OCI-LY7 (cell line): ENCODE measurements at regions not wholly inside any gene's neighbourhood (a gene's known extent, or its start where the extent isn't known, plus 50 kb on each side); places are given as distances from the start of the nearest gene placed in this dataset.

Experiments
- BruUV-seq: library from RNA; stranded (reverse); fragments of 400-500 nt; replicated peaks from 2 replicates; lab custom pipeline; 2021; lab: Mats Ljungman, UMichigan
- CTCF ChIA-PET: fragments of 300-600 bp; sonication (Branson Sonifier 250); formaldehyde crosslinking; loops from one replicate; lab custom pipeline; 2022; ENCODE audit warnings: antibody characterized with exemption; ENCODE audit not compliant: unreplicated experiment; lab: Charles Lee
- POLR2A ChIA-PET: fragments of 300-600 bp; sonication (Branson Sonifier 250); formaldehyde crosslinking; loops from one replicate; lab custom pipeline; 2022; ENCODE audit warnings: antibody characterized with exemption; lab: Charles Lee
- DNase-seq: peaks from one replicate; pipeline ENCODE4 v3.0.0-alpha.2; 2015; ENCODE audit warnings: low spot score
- H2AFZ ChIP-seq: fragments of 200-600 bp; sonication (generic), shearing (Covaris generic); 2 replicates; pipeline ENCODE4 v1.6.1; 2014; ENCODE audit warnings: mild to moderate bottlenecking, antibody characterized with exemption, low read length, moderate library complexity
- H3K27ac ChIP-seq: fragments of 200-600 bp; sonication (generic); 2 replicates; pipeline ENCODE4 v1.5.1; 2014; ENCODE audit warnings: mixed run types, low read depth, mild to moderate bottlenecking, moderate library complexity, low read length, inconsistent platforms; ENCODE audit not compliant: poor library complexity, severe bottlenecking
- H3K36me3 ChIP-seq: fragments of 200-600 bp; sonication (generic); 2 replicates; pipeline ENCODE4 v1.6.1; 2014; ENCODE audit warnings: mild to moderate bottlenecking, antibody characterized with exemption, low read length, moderate library complexity, mixed read lengths; ENCODE audit not compliant: insufficient read depth
- H3K4me1 ChIP-seq: fragments of 200-600 bp; sonication (generic); 2 replicates; pipeline ENCODE4 v1.5.1; 2014; ENCODE audit warnings: mild to moderate bottlenecking, low read length; ENCODE audit not compliant: insufficient read depth, poor library complexity, severe bottlenecking
- H3K4me2 ChIP-seq: fragments of 200-600 bp; sonication (generic); 2 replicates; pipeline ENCODE4 v1.6.1; 2014; ENCODE audit warnings: mild to moderate bottlenecking, low read length
- H3K4me3 ChIP-seq: fragments of 200-600 bp; sonication (generic); 2 replicates; pipeline ENCODE4 v1.5.1; 2014; ENCODE audit warnings: mild to moderate bottlenecking, low read depth, low read length; ENCODE audit not compliant: poor library complexity, severe bottlenecking
- H3K79me2 ChIP-seq: fragments of 200-600 bp; sonication (generic); 2 replicates; pipeline ENCODE4 v1.6.1; 2016; ENCODE audit warnings: low read depth, mild to moderate bottlenecking, low read length, moderate library complexity, mixed read lengths; ENCODE audit not compliant: insufficient read depth
- H3K9me2 ChIP-seq: fragments of 200-600 bp; sonication (generic); 2 replicates; pipeline ENCODE4 v1.6.1; 2016; ENCODE audit warnings: mild to moderate bottlenecking, low read length, mixed read lengths; ENCODE audit not compliant: insufficient read depth
- H3K9me3 ChIP-seq: fragments of 200-600 bp; sonication (generic); 2 replicates; pipeline ENCODE4 v1.6.1; 2014; ENCODE audit warnings: mild to moderate bottlenecking, mixed run types, low read length, mixed read lengths
- H4K20me1 ChIP-seq: fragments of 200-600 bp; sonication (generic); 2 replicates; pipeline ENCODE4 v1.6.1; 2014; ENCODE audit warnings: mild to moderate bottlenecking, antibody characterized with exemption, low read length, moderate library complexity, mixed read lengths; ENCODE audit not compliant: insufficient read depth
- EZH2phosphoT487 ChIP-seq: fragments of 200-600 bp; sonication (generic); IDR thresholded peaks from 2 replicates; pipeline ENCODE4 v1.6.1; 2018; ENCODE audit warnings: low read depth, borderline replicate concordance, mild to moderate bottlenecking, mixed run types, antibody characterized with exemption, low read length, moderate library complexity, mixed read lengths
- intact Hi-C: fragments of 100-400 bp; cut with micrococcal nuclease; formaldehyde crosslinking; loops from one replicate; pipeline ENCODE4 v1.10.0; 2022; ENCODE audit not compliant: unreplicated experiment
- TF ChIP-seq, protein P1 (sequence below): fragments of 200-600 bp; sonication (generic); conservative IDR thresholded peaks from 2 replicates; pipeline ENCODE4 v1.5.1; 2014; ENCODE audit warnings: mild to moderate bottlenecking, antibody characterized with exemption, low read length, moderate library complexity, mixed read lengths

DNA sequence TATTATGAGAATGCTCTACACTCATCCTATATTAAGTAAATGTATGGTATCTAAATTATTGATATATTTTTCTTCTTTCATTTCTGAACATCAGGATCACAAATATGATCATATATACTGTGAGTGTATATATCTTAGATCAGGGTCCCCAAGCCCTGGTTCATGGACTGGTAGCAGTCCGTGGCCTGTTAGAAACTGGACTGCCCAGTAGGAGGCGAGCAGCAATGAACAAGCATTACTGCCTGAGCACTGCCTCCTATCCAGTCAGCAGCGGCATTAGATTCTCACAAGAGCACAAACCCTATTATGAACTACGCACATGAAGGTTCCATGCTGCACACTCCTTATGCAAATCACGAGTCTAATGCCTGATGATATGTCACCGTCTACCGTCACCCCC lies 1247.1 kb upstream of the NXPH2 start:
- CTCF ChIA-PET: no interaction called here
- Histone ChIP-seq H3K36me3 (no peaks in the 10 kb centered on the region), H3K4me2 (no peak overlapping the region), H3K9me2 (no peaks in the 10 kb centered on the region), H3K9me3 (no peaks in the 10 kb centered on the region), H4K20me1 (no peaks in the 10 kb centered on the region), H3K79me2 (no peaks in the 10 kb centered on the region), H3K4me3 (no peak overlapping the region), H2AFZ (no peak overlapping the region), H3K27ac (no peak overlapping the region), H3K4me1 (no peaks in the 10 kb centered on the region)
- POLR2A ChIA-PET: no interaction called here
- BruUV-seq: no TSS peak
- DNase-seq: no peak
- intact Hi-C loops: no loop called here
- no peak for TF ChIP-seq EZH2phosphoT487
- TF ChIP-seq, protein P1, sequence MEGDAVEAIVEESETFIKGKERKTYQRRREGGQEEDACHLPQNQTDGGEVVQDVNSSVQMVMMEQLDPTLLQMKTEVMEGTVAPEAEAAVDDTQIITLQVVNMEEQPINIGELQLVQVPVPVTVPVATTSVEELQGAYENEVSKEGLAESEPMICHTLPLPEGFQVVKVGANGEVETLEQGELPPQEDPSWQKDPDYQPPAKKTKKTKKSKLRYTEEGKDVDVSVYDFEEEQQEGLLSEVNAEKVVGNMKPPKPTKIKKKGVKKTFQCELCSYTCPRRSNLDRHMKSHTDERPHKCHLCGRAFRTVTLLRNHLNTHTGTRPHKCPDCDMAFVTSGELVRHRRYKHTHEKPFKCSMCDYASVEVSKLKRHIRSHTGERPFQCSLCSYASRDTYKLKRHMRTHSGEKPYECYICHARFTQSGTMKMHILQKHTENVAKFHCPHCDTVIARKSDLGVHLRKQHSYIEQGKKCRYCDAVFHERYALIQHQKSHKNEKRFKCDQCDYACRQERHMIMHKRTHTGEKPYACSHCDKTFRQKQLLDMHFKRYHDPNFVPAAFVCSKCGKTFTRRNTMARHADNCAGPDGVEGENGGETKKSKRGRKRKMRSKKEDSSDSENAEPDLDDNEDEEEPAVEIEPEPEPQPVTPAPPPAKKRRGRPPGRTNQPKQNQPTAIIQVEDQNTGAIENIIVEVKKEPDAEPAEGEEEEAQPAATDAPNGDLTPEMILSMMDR: no peak

DNA sequence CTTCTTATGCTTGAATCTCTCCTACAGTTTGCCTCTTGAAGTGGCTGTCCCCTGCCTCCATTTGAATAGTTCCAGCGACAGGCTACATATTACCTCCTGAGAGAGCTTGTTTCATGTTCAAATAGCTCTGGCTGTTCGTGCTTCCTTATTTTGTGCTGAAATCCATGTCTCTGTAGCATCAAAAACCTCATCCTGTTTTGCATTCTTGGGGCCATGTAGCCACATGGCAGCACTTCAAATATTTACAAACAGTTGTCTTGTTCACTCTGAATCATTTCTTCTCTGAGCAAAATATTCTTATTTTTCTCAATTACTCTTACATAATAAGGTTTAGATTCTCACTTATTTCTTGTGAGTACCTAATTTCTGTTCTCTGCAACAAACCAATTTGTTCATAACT lies 1243.1 kb upstream of the NXPH2 start:
- H4K20me1 ChIP-seq: no peaks in the 10 kb centered on the region
- no peak overlapping the region for H3K4me2 ChIP-seq
- CTCF ChIA-PET: no interaction called here
- H3K36me3 ChIP-seq: no peaks in the 10 kb centered on the region
- H3K27ac ChIP-seq: no peak overlapping the region
- no peaks in the 10 kb centered on the region for H3K9me3 ChIP-seq
- POLR2A ChIA-PET: interaction anchor here (0.6 kb wide), 2 partner anchors 37 to 1033 kb away, joined by 3 read pairs; no protein-coding TSS in a partner anchor
- no peak for DNase-seq
- H3K79me2 ChIP-seq: no peaks in the 10 kb centered on the region
- no TSS peak for BruUV-seq
- H3K4me1 ChIP-seq: no peaks in the 10 kb centered on the region
- no peak overlapping the region for H2AFZ ChIP-seq
- intact Hi-C loops: no loop called here
- TF ChIP-seq EZH2phosphoT487: no peak
- TF ChIP-seq, protein P1: no peak
- H3K9me2 ChIP-seq: no peaks in the 10 kb centered on the region
- no peak overlapping the region for H3K4me3 ChIP-seq

DNA sequence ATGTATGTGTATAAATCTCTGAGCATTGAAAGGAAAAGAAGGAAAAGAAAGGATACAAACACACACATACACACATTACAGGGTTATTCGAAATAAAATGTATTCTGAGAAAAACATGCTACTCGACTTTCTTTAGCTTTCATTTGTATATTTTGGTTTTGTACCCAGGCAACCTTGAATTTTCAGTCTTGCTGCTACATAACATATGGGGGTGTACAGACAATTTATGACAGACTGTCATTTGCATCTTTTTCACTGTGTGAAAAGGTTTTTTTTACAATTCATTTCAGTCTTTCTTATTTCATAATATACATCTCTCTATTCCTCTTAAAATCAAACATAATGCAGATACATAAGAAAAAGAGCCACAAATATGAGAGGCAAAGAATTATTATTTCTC lies 1238.4 kb upstream of the NXPH2 start:
- no peak overlapping the region for H3K4me2 ChIP-seq
- no peak for TF ChIP-seq EZH2phosphoT487
- TF ChIP-seq, protein P1: no peak
- H3K4me3 ChIP-seq: no peak overlapping the region
- no TSS peak for BruUV-seq
- H4K20me1 ChIP-seq: no peaks in the 10 kb centered on the region
- no peaks in the 10 kb centered on the region for H3K36me3 ChIP-seq
- no peaks in the 10 kb centered on the region for H3K9me2 ChIP-seq
- DNase-seq: no peak
- no peaks in the 10 kb centered on the region for H3K79me2 ChIP-seq
- CTCF ChIA-PET: no interaction called here
- no peak overlapping the region for H2AFZ ChIP-seq
- no peaks in the 10 kb centered on the region for H3K9me3 ChIP-seq
- POLR2A ChIA-PET: no interaction called here
- no peak overlapping the region for H3K27ac ChIP-seq
- no peaks in the 10 kb centered on the region for H3K4me1 ChIP-seq
- intact Hi-C loops: no loop called here
